ENCODE measurements at regions not wholly inside any gene's neighbourhood (a gene's known extent, or its start where the extent isn't known, plus 50 kb on each side); places are given as distances from the start of the nearest gene placed in this dataset.

DNA sequence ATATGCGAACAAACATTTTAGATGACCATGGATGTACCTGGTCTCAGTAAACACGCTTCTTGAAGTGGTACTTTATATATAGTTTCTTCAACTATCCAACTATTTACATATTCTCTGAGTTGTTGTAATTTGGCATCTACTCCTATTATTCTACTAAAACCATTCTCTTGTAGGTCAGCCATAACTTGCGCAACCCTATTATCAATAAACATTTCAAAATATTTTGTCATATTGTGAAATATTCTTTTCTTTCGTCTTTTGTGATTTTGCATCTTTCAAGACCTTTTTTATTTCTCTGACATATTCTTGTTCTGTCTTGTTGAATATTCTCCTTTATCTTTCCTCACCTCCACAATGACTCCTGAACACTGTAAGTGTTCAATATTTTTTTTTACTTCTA is 753.3 kb downstream of the NXPH1 start:
- Histone ChIP-seq H3K27ac (ENCODE audit: low read depth, low read length, poor library complexity, severe bottlenecking) (no peak overlapping the region), H3K4me3 (ENCODE audit: low read depth, low read length, poor library complexity, severe bottlenecking) (no peak overlapping the region), H3K9me3 (ENCODE audit: low read depth, low read length, poor library complexity, severe bottlenecking) (no peaks in the 10 kb centered on the region), H3K27me3 (replicated peaks; ENCODE audit: insufficient read depth, low read depth, low read length, poor library complexity) (no peaks in the 10 kb centered on the region), H3K4me1 (ENCODE audit: insufficient read depth, low read length, poor library complexity, severe bottlenecking) (no peaks in the 10 kb centered on the region), H3K36me3 (ENCODE audit: insufficient read depth, low read length, poor library complexity, severe bottlenecking) (no peaks in the 10 kb centered on the region)
- CTCF ChIA-PET = no interaction called here
- intact Hi-C loops (cut with micrococcal nuclease; ENCODE audit: unreplicated experiment) = no loop called here
- TF ChIP-seq, protein P1, sequence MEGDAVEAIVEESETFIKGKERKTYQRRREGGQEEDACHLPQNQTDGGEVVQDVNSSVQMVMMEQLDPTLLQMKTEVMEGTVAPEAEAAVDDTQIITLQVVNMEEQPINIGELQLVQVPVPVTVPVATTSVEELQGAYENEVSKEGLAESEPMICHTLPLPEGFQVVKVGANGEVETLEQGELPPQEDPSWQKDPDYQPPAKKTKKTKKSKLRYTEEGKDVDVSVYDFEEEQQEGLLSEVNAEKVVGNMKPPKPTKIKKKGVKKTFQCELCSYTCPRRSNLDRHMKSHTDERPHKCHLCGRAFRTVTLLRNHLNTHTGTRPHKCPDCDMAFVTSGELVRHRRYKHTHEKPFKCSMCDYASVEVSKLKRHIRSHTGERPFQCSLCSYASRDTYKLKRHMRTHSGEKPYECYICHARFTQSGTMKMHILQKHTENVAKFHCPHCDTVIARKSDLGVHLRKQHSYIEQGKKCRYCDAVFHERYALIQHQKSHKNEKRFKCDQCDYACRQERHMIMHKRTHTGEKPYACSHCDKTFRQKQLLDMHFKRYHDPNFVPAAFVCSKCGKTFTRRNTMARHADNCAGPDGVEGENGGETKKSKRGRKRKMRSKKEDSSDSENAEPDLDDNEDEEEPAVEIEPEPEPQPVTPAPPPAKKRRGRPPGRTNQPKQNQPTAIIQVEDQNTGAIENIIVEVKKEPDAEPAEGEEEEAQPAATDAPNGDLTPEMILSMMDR (conservative IDR thresholded peaks at IDR 0.05; ENCODE audit: low read depth, low read length) = no peak
- TF ChIP-seq EZH2 (IDR thresholded peaks at IDR 0.05; ENCODE audit: borderline replicate concordance, low read depth, low read length, poor library complexity, severe bottlenecking) = no peak
- no peak for DNase-seq (ENCODE audit: low spot score)
- POLR2A ChIA-PET (ENCODE audit: low non-redundant PET) = no interaction called here
- no TSS peak for BruUV-seq (replicated peaks)

- TF ChIP-seq, protein P1 (conservative IDR thresholded peaks at IDR 0.05; ENCODE audit: low read depth, low read length) = no peak
- TF ChIP-seq EZH2 (IDR thresholded peaks at IDR 0.05; ENCODE audit: borderline replicate concordance, low read depth, low read length, poor library complexity, severe bottlenecking) = no peak
- H3K36me3 ChIP-seq (ENCODE audit: insufficient read depth, low read length, poor library complexity, severe bottlenecking) = no peaks in the 10 kb centered on the region
- ChIA-PET CTCF (no interaction called here), POLR2A (ENCODE audit: low non-redundant PET) (no interaction called here)
- no peak overlapping the region for H3K27ac ChIP-seq (ENCODE audit: low read depth, low read length, poor library complexity, severe bottlenecking)
- no peaks in the 10 kb centered on the region for H3K9me3 ChIP-seq (ENCODE audit: low read depth, low read length, poor library complexity, severe bottlenecking)
- no TSS peak for BruUV-seq (replicated peaks)
- DNase-seq (ENCODE audit: low spot score) = no peak
- no peaks in the 10 kb centered on the region for H3K4me1 ChIP-seq (ENCODE audit: insufficient read depth, low read length, poor library complexity, severe bottlenecking)
- H3K4me3 ChIP-seq (ENCODE audit: low read depth, low read length, poor library complexity, severe bottlenecking) = no peak overlapping the region
- intact Hi-C loops (cut with micrococcal nuclease; ENCODE audit: unreplicated experiment) = no loop called here
- H3K27me3 ChIP-seq (replicated peaks; ENCODE audit: insufficient read depth, low read depth, low read length, poor library complexity) = no peaks in the 10 kb centered on the region
Measured at GRCh38 chr7:9189703-9190102, 756.3 kb downstream of the NXPH1 start.

GRCh38 chr7:9192969-9193368 is 759.6 kb downstream of the NXPH1 start:
- intact Hi-C loops (cut with micrococcal nuclease; ENCODE audit: unreplicated experiment) = no loop called here
- BruUV-seq (replicated peaks) = no TSS peak
- CTCF ChIA-PET = no interaction called here
- no peaks in the 10 kb centered on the region for H3K27me3 ChIP-seq (replicated peaks; ENCODE audit: insufficient read depth, low read depth, low read length, poor library complexity)
- no peak overlapping the region for H3K4me3 ChIP-seq (ENCODE audit: low read depth, low read length, poor library complexity, severe bottlenecking)
- H3K27ac ChIP-seq (ENCODE audit: low read depth, low read length, poor library complexity, severe bottlenecking) = no peak overlapping the region
- no peaks in the 10 kb centered on the region for H3K36me3 ChIP-seq (ENCODE audit: insufficient read depth, low read length, poor library complexity, severe bottlenecking)
- DNase-seq (ENCODE audit: low spot score) = no peak
- H3K9me3 ChIP-seq (ENCODE audit: low read depth, low read length, poor library complexity, severe bottlenecking) = no peaks in the 10 kb centered on the region
- no peak for TF ChIP-seq EZH2 (IDR thresholded peaks at IDR 0.05; ENCODE audit: borderline replicate concordance, low read depth, low read length, poor library complexity, severe bottlenecking)
- TF ChIP-seq, protein P1 (conservative IDR thresholded peaks at IDR 0.05; ENCODE audit: low read depth, low read length) = no peak
- POLR2A ChIA-PET (ENCODE audit: low non-redundant PET) = no interaction called here
- H3K4me1 ChIP-seq (ENCODE audit: insufficient read depth, low read length, poor library complexity, severe bottlenecking) = no peaks in the 10 kb centered on the region
